ENCODE measurements at regions not wholly inside any gene's neighbourhood (a gene's known extent, or its start where the extent isn't known, plus 50 kb on each side); places are given as distances from the start of the nearest gene placed in this dataset.

GRCh38 chr9:88326936-88327335 is 61.3 kb upstream of the SPIN1 start:
- DNase-seq (ENCODE audit: low read depth in 3 of 3, low spot score in 1 of 3) = no peak

- DNase-seq (ENCODE audit: low read depth in 3 of 3, low spot score in 1 of 3) = no peak
These were observed 62.2 kb upstream of the SPIN1 start for GRCh38 chr9:88326015-88326414.

GRCh38 chr9:88322906-88323566 is 65.2 kb upstream of the SPIN1 start:
- DNase-seq (ENCODE audit: low read depth in 3 of 3, low spot score in 1 of 3) = peak in 2 of 3 donors; percentile 5 to 12

GRCh38 chr9:88321764-88322163 is 66.5 kb upstream of the SPIN1 start:
- no peak for DNase-seq (ENCODE audit: low read depth in 3 of 3, low spot score in 1 of 3)

GRCh38 chr9:88320748-88321415 is 67.4 kb upstream of the SPIN1 start:
- DNase-seq (ENCODE audit: low read depth in 3 of 3, low spot score in 1 of 3) = no peak

GRCh38 chr9:88319936-88320747 is 68.1 kb upstream of the SPIN1 start:
- no peak for DNase-seq (ENCODE audit: low read depth in 3 of 3, low spot score in 1 of 3)

- DNase-seq (ENCODE audit: low read depth in 3 of 3, low spot score in 1 of 3) = peak in 1 of 3 donors; percentile 54
These were observed 74.7 kb upstream of the SPIN1 start for GRCh38 chr9:88313364-88314220.

- DNase-seq (ENCODE audit: low read depth in 3 of 3, low spot score in 1 of 3) = no peak
These were observed 75.6 kb upstream of the SPIN1 start for GRCh38 chr9:88312517-88313103.

- no peak for DNase-seq (ENCODE audit: low read depth in 3 of 3, low spot score in 1 of 3)
These were observed 76.2 kb upstream of the SPIN1 start for GRCh38 chr9:88312045-88312444.

- no peak for DNase-seq (ENCODE audit: low read depth in 3 of 3, low spot score in 1 of 3)
These were observed 77.8 kb upstream of the SPIN1 start for GRCh38 chr9:88310310-88310980.

GRCh38 chr9:88308831-88309560 is 79.2 kb upstream of the SPIN1 start:
- DNase-seq (ENCODE audit: low read depth in 3 of 3, low spot score in 1 of 3) = no peak

- DNase-seq (ENCODE audit: low read depth in 3 of 3, low spot score in 1 of 3) = no peak
These were observed 81.1 kb upstream of the SPIN1 start for GRCh38 chr9:88307136-88307535.

- DNase-seq (ENCODE audit: low read depth in 3 of 3, low spot score in 1 of 3) = no peak
These were observed 84.4 kb upstream of the SPIN1 start for GRCh38 chr9:88303721-88304451.

GRCh38 chr9:88302579-88303324 is 85.5 kb upstream of the SPIN1 start:
- no peak for DNase-seq (ENCODE audit: low read depth in 3 of 3, low spot score in 1 of 3)

- no peak for DNase-seq (ENCODE audit: low read depth in 3 of 3, low spot score in 1 of 3)
These were observed 87.7 kb upstream of the SPIN1 start for GRCh38 chr9:88300556-88300955.

- no peak for DNase-seq (ENCODE audit: low read depth in 3 of 3, low spot score in 1 of 3)
These were observed 96.4 kb upstream of the SPIN1 start for GRCh38 chr9:88291856-88292255.

GRCh38 chr9:88291056-88291455 is 97.2 kb upstream of the SPIN1 start:
- no peak for DNase-seq (ENCODE audit: low read depth in 3 of 3, low spot score in 1 of 3)

- DNase-seq (ENCODE audit: low read depth in 3 of 3, low spot score in 1 of 3) = no peak
These were observed 98.7 kb upstream of the SPIN1 start for GRCh38 chr9:88289532-88289931.

Measured in stimulated activated CD4-positive, alpha-beta T cell treated with anti-CD3 and anti-CD28 coated beads, TNF-alpha, amount 100 ng/mL, for 1 hour (primary cell).